Mesenteric fat pad (tissue), 1 donor: ENCODE measurements at regions not wholly inside any gene's neighbourhood (a gene's known extent, or its start where the extent isn't known, plus 50 kb on each side); places are given as distances from the start of the nearest gene placed in this dataset.
"Not testable (repeated sequence)": the region's sequence is repeated elsewhere in the genome, so short reads cannot be mapped to it uniquely, and the experiment has no call there.

Experiments
- DNase-seq: peaks from one replicate; pipeline ENCODE4 v3.0.0-alpha.2; 2020; ENCODE audit warnings: low spot score
- donor health status: DM: yes; HTN: yes; CAD: no.

- DNase-seq = not testable (repeated sequence)
Measured at GRCh38 chr14:19345298-19345911, 88.7 kb downstream of the POTEG start.

- DNase-seq = peak; percentile 67
Measured at GRCh38 chr14:19346074-19346480, 88.1 kb downstream of the POTEG start.

GRCh38 chr14:19346636-19347035, 87.5 kb downstream of the POTEG start:
- not testable (repeated sequence) for DNase-seq

GRCh38 chr14:19347112-19347511, 87.0 kb downstream of the POTEG start:
- DNase-seq = not testable (repeated sequence)
